OCI-LY7 (cell line): ENCODE measurements at regions not wholly inside any gene's neighbourhood (a gene's known extent, or its start where the extent isn't known, plus 50 kb on each side); places are given as distances from the start of the nearest gene placed in this dataset.

ENCODE experiments used
- EZH2phosphoT487 ChIP-seq: fragments of 200-600 bp; sonication (generic); IDR thresholded peaks from 2 replicates; pipeline ENCODE4 v1.6.1; 2018; ENCODE audit warnings: low read depth, borderline replicate concordance, mild to moderate bottlenecking, mixed run types, antibody characterized with exemption, low read length, moderate library complexity, mixed read lengths
- TF ChIP-seq, protein P1 (sequence below): fragments of 200-600 bp; sonication (generic); conservative IDR thresholded peaks from 2 replicates; pipeline ENCODE4 v1.5.1; 2014; ENCODE audit warnings: mild to moderate bottlenecking, antibody characterized with exemption, low read length, moderate library complexity, mixed read lengths

GRCh38 chr2:16216558-16216945, 276.2 kb downstream of the MYCN start:
- TF ChIP-seq, protein P1, sequence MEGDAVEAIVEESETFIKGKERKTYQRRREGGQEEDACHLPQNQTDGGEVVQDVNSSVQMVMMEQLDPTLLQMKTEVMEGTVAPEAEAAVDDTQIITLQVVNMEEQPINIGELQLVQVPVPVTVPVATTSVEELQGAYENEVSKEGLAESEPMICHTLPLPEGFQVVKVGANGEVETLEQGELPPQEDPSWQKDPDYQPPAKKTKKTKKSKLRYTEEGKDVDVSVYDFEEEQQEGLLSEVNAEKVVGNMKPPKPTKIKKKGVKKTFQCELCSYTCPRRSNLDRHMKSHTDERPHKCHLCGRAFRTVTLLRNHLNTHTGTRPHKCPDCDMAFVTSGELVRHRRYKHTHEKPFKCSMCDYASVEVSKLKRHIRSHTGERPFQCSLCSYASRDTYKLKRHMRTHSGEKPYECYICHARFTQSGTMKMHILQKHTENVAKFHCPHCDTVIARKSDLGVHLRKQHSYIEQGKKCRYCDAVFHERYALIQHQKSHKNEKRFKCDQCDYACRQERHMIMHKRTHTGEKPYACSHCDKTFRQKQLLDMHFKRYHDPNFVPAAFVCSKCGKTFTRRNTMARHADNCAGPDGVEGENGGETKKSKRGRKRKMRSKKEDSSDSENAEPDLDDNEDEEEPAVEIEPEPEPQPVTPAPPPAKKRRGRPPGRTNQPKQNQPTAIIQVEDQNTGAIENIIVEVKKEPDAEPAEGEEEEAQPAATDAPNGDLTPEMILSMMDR = no peak
- TF ChIP-seq EZH2phosphoT487 = no peak
